ENCODE measurements at regions not wholly inside any gene's neighbourhood (a gene's known extent, or its start where the extent isn't known, plus 50 kb on each side); places are given as distances from the start of the nearest gene placed in this dataset.

GRCh38 chr4:127505203-127505602 lies 127.6 kb upstream of the INTU start:
- Histone ChIP-seq H2AFZ (ENCODE audit: low read length) (no peak overlapping the region), H3K27me3 (ENCODE audit: control insufficient read depth in 1 of 2, insufficient read depth in 2 of 2, low read length in 2 of 2) (no peaks in the 10 kb centered on the region), H3K36me3 (replicated peaks in 1 of 2; ENCODE audit: control insufficient read depth in 1 of 2, insufficient read depth in 2 of 2, low read length in 2 of 2) (no peaks in the 10 kb centered on the region), H3K4me2 (ENCODE audit: low read depth, low read length) (no peak overlapping the region), H4K20me1 (ENCODE audit: insufficient read depth, low read length) (no peaks in the 10 kb centered on the region), H3K9ac (ENCODE audit: insufficient read depth, low read depth, low read length) (no peak overlapping the region), H3K4me3 (replicated peaks in 1 of 3; ENCODE audit: insufficient read depth in 1 of 3, low read depth in 2 of 3, low read length in 3 of 3) (no peak overlapping the region), H3K4me1 (ENCODE audit: insufficient read depth, low read length) (no peaks in the 10 kb centered on the region), H3K27ac (ENCODE audit: extremely low read length, insufficient read depth, low read length) (no peak overlapping the region), H3K79me2 (ENCODE audit: insufficient read depth, low read length) (no peaks in the 10 kb centered on the region), H3K9me3 (ENCODE audit: low read length) (no peaks in the 10 kb centered on the region)
- in situ Hi-C loops (cut with HindIII; ENCODE audit: extremely low pct_ligation_motif_present, low pct_unique_long_range_greater_than_20kb) (no loop called here), intact Hi-C loops (cut with micrococcal nuclease; ENCODE audit: unreplicated experiment) (no loop called here)
- POLR2A ChIA-PET, result no interaction called here
- DNase-seq (ENCODE audit: low spot score) (no peak), FAIRE-seq (no peak), ATAC-seq (no peak)
- BruUV-seq (replicated peaks), result no TSS peak
- TF ChIP-seq RAD21 (CRISPR knock-in tag; IDR thresholded peaks at IDR 0.05) (no peak), KLF6 (CRISPR knock-in tag; IDR thresholded peaks at IDR 0.05) (no peak), ZFAT (CRISPR knock-in tag; conservative IDR thresholded peaks at IDR 0.05) (no peak), ZNF143 (CRISPR knock-in tag; IDR thresholded peaks at IDR 0.05) (no peak), FOXJ3 (CRISPR knock-in tag; IDR thresholded peaks at IDR 0.05; ENCODE audit: borderline replicate concordance) (no peak), ZNF720 (CRISPR knock-in tag; IDR thresholded peaks at IDR 0.05) (no peak), ZNF572 (CRISPR knock-in tag; IDR thresholded peaks at IDR 0.05) (no peak), HIVEP1 (CRISPR knock-in tag; IDR thresholded peaks at IDR 0.05) (no peak), TRIM24 (CRISPR knock-in tag; IDR thresholded peaks at IDR 0.05) (no peak), ZNF17 (CRISPR knock-in tag; IDR thresholded peaks at IDR 0.05) (no peak), JUND (CRISPR knock-in tag; IDR thresholded peaks at IDR 0.05) (no peak), TAF1 (CRISPR knock-in tag; IDR thresholded peaks at IDR 0.05) (no peak), EEA1 (CRISPR knock-in tag; IDR thresholded peaks at IDR 0.05; ENCODE audit: borderline replicate concordance) (no peak), YEATS2 (CRISPR knock-in tag; IDR thresholded peaks at IDR 0.05; ENCODE audit: borderline replicate concordance) (no peak), NR3C1 (CRISPR knock-in tag; IDR thresholded peaks at IDR 0.05) (no peak), SRSF1 (optimal IDR thresholded peaks at IDR 0.05; ENCODE audit: low read depth, low read length) (no peak)
- TF ChIP-seq, protein P1, sequence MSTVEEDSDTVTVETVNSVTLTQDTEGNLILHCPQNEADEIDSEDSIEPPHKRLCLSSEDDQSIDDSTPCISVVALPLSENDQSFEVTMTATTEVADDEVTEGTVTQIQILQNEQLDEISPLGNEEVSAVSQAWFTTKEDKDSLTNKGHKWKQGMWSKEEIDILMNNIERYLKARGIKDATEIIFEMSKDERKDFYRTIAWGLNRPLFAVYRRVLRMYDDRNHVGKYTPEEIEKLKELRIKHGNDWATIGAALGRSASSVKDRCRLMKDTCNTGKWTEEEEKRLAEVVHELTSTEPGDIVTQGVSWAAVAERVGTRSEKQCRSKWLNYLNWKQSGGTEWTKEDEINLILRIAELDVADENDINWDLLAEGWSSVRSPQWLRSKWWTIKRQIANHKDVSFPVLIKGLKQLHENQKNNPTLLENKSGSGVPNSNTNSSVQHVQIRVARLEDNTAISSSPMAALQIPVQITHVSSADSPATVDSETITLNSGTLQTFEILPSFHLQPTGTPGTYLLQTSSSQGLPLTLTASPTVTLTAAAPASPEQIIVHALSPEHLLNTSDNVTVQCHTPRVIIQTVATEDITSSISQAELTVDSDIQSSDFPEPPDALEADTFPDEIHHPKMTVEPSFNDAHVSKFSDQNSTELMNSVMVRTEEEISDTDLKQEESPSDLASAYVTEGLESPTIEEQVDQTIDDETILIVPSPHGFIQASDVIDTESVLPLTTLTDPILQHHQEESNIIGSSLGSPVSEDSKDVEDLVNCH (CRISPR knock-in tag; IDR thresholded peaks at IDR 0.05), result no peak
- TF ChIP-seq, protein P2, sequence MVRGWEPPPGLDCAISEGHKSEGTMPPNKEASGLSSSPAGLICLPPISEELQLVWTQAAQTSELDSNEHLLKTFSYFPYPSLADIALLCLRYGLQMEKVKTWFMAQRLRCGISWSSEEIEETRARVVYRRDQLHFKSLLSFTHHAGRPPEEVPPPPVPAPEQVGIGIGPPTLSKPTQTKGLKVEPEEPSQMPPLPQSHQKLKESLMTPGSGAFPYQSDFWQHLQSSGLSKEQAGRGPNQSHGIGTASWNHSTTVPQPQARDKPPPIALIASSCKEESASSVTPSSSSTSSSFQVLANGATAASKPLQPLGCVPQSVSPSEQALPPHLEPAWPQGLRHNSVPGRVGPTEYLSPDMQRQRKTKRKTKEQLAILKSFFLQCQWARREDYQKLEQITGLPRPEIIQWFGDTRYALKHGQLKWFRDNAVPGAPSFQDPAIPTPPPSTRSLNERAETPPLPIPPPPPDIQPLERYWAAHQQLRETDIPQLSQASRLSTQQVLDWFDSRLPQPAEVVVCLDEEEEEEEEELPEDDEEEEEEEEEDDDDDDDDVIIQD (CRISPR knock-in tag; IDR thresholded peaks at IDR 0.05; ENCODE audit: low read depth), result no peak
- TF ChIP-seq, protein P3, sequence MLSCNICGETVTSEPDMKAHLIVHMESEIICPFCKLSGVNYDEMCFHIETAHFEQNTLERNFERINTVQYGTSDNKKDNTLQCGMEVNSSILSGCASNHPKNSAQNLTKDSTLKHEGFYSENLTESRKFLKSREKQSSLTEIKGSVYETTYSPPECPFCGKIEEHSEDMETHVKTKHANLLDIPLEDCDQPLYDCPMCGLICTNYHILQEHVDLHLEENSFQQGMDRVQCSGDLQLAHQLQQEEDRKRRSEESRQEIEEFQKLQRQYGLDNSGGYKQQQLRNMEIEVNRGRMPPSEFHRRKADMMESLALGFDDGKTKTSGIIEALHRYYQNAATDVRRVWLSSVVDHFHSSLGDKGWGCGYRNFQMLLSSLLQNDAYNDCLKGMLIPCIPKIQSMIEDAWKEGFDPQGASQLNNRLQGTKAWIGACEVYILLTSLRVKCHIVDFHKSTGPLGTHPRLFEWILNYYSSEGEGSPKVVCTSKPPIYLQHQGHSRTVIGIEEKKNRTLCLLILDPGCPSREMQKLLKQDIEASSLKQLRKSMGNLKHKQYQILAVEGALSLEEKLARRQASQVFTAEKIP (CRISPR knock-in tag; IDR thresholded peaks at IDR 0.05; ENCODE audit: borderline replicate concordance), result no peak
- TF ChIP-seq, protein P4, sequence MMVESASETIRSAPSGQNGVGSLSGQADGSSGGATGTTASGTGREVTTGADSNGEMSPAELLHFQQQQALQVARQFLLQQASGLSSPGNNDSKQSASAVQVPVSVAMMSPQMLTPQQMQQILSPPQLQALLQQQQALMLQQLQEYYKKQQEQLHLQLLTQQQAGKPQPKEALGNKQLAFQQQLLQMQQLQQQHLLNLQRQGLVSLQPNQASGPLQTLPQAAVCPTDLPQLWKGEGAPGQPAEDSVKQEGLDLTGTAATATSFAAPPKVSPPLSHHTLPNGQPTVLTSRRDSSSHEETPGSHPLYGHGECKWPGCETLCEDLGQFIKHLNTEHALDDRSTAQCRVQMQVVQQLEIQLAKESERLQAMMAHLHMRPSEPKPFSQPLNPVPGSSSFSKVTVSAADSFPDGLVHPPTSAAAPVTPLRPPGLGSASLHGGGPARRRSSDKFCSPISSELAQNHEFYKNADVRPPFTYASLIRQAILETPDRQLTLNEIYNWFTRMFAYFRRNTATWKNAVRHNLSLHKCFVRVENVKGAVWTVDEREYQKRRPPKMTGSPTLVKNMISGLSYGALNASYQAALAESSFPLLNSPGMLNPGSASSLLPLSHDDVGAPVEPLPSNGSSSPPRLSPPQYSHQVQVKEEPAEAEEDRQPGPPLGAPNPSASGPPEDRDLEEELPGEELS (CRISPR knock-in tag; IDR thresholded peaks at IDR 0.05), result no peak
- 0% methylated on average over 1 of the region's 1 CpG for WGBS (ENCODE audit: low lambda C conversion rate)
- CTCF ChIA-PET (ENCODE audit: low intra/inter-chr PET ratio, low total read pairs), result no interaction called here
